Fibroblast of villous mesenchyme (primary cell): ENCODE measurements at regions not wholly inside any gene's neighbourhood (a gene's known extent, or its start where the extent isn't known, plus 50 kb on each side); places are given as distances from the start of the nearest gene placed in this dataset.

Experiments
- DNase-seq: peaks from one replicate; pipeline ENCODE4 v3.0.0-alpha.2; 2010; ENCODE audit warnings: low read depth
- H3K4me3 ChIP-seq: 2 replicates; pipeline ENCODE4 v1.5.1; 2011; ENCODE audit warnings: low read depth, mild to moderate bottlenecking, low read length
- TF ChIP-seq, protein P1 (sequence below): IDR thresholded peaks from 2 replicates; pipeline ENCODE4 v1.5.1; 2012; ENCODE audit warnings: low read depth, mild to moderate bottlenecking, low read length; ENCODE audit not compliant: insufficient read depth

- H3K4me3 ChIP-seq = no peak overlapping the region
- no peak for DNase-seq
- TF ChIP-seq, protein P1, sequence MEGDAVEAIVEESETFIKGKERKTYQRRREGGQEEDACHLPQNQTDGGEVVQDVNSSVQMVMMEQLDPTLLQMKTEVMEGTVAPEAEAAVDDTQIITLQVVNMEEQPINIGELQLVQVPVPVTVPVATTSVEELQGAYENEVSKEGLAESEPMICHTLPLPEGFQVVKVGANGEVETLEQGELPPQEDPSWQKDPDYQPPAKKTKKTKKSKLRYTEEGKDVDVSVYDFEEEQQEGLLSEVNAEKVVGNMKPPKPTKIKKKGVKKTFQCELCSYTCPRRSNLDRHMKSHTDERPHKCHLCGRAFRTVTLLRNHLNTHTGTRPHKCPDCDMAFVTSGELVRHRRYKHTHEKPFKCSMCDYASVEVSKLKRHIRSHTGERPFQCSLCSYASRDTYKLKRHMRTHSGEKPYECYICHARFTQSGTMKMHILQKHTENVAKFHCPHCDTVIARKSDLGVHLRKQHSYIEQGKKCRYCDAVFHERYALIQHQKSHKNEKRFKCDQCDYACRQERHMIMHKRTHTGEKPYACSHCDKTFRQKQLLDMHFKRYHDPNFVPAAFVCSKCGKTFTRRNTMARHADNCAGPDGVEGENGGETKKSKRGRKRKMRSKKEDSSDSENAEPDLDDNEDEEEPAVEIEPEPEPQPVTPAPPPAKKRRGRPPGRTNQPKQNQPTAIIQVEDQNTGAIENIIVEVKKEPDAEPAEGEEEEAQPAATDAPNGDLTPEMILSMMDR = no peak
Observed at GRCh38 chr2:58501371-58502160, 260.4 kb upstream of the FANCL start.

DNA sequence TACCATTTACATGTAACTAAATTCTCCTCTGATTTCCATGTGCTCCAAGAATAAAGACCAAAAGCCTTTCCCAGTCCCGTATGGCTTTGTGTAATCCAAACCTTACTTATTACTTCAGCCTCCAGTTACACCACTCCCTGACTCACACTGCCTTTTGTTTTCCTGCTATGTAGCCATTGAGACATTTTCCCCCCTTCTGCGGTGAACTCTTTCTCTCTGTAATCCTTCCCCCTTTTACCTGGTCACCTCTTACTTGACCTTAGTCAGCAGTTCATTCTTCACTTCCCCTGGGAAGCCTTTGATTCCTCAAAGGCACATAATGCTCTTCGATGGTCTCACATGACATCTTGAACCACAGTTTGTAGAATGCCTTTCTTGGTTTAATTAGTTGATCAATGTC is 256.0 kb upstream of the FANCL start:
- DNase-seq = no peak
- no peak overlapping the region for H3K4me3 ChIP-seq
- TF ChIP-seq, protein P1 = no peak

- no peak for DNase-seq
- H3K4me3 ChIP-seq = no peak overlapping the region
- TF ChIP-seq, protein P1 = no peak
Observed at GRCh38 chr2:58495806-58496205, 254.7 kb upstream of the FANCL start.

DNA sequence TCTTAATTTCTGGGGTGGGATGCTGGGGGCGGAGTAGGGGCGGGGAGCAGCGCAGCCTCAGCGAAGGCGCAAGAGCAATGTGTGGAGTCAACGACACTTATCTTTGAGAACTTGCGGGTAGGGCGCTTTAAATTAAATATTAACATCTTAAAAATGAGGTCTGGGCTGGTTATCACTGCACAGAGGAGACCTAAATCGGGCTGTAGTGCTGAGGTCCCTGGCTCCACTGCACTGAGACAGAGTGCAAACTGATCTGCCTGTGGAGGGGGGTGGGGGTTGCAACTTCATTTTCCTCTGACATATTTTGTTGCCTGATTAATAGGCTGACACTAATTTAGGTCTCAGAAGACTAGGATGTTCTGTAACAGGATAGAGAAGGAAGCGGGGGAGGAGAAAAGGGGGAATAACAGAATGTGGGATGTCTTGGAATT is 253.0 kb upstream of the FANCL start:
- DNase-seq = no peak
- TF ChIP-seq, protein P1 = no peak

GRCh38 chr2:58484629-58485028 is 243.5 kb upstream of the FANCL start:
- H3K4me3 ChIP-seq = no peak overlapping the region
- TF ChIP-seq, protein P1 = no peak
- DNase-seq = no peak

More for the DNA sequence above, 253.0 kb upstream of the FANCL start:
- H3K4me3 ChIP-seq = no peak overlapping the region

DNA sequence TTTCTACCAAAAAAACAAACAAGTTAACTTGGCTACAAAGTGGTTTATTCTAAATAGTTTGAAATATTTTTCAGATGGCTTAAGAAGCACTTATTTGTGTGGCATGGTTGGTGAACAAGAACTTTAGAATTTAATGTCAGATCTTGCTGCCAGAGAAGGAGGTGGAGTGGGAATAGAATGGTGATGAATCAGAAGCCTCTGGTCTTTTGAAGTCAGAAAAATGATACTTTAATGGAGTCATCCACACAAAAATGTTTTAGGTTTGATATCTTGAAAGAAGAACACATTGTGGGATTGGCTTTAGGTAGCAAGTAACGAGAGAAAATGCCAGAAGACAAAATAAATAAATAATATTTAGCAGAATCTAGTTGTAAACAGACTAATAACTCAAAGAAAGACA is 243.1 kb upstream of the FANCL start:
- DNase-seq = no peak
- TF ChIP-seq, protein P1 = no peak
- no peak overlapping the region for H3K4me3 ChIP-seq

GRCh38 chr2:58483307-58483706 is 242.2 kb upstream of the FANCL start:
- TF ChIP-seq, protein P1 = no peak
- no peak overlapping the region for H3K4me3 ChIP-seq
- DNase-seq = no peak
